H4 (cell line): ENCODE measurements at regions not wholly inside any gene's neighbourhood (a gene's known extent, or its start where the extent isn't known, plus 50 kb on each side); places are given as distances from the start of the nearest gene placed in this dataset.
"Not testable (repeated sequence)": the region's sequence is repeated elsewhere in the genome, so short reads cannot be mapped to it uniquely, and the experiment has no call there.

Experiments used
- DNase-seq: peaks from one replicate; pipeline ENCODE4 v3.0.0-alpha.2; 2015; ENCODE audit warnings: low spot score

DNA sequence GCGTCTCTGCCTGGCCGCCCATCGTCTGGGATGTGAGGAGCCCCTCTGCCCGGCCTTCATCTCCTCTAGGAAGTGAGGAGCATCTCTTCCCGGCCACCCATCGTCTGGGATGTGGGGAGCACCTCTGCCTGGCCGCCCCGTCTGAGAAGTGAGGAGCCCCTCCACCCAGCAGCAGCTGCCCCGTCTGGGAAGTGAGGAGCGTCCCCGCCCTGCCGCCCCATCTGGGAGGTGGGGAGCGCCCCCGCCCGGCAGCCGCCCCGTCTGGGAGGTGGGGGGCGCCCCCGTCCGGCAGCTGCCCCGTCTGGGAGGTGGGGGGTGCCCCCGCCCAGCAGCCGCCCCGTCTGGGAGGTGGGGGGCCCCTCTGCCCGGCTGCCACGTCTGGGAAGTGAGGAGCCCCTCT, 153.7 kb upstream of the MYRIP start:
- DNase-seq: not testable (repeated sequence)

DNA sequence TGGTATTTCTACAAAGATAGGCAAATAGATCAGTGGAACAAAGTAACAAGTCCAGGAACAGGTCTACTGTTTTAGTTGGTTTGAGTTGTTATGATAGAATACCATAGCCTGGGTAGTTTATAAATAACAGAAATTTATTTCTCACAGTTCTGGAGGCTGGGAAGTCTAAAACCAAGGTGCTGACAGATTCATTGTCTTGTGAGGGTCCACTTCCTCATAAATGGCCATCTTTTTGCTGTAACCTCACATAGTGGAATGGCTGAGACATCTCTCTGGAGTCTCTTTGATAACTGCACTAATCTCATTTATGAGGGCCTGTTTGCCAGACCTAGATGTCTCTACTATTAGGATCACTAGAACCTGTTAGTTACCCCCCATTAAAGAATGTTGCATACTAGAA, 152.3 kb upstream of the MYRIP start:
- DNase-seq: no peak

DNA sequence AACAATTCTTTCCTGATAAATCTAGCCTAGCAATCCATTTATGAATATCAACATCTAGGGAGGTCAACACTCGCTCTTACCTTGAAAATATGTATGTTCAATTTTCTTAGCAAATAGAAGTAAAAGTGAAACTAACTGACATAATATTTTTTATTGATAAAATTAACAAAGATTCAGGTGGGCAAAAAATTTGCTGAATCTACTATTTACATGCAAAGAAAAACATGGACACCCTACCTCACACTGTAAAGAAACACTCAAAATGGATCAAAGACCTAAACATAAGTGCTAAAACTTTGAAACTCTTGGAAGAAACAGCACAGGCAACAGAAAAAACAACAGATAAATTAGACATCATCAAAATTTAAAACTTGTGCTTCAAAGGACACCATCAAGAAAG, 151.6 kb upstream of the MYRIP start:
- no peak for DNase-seq

DNA sequence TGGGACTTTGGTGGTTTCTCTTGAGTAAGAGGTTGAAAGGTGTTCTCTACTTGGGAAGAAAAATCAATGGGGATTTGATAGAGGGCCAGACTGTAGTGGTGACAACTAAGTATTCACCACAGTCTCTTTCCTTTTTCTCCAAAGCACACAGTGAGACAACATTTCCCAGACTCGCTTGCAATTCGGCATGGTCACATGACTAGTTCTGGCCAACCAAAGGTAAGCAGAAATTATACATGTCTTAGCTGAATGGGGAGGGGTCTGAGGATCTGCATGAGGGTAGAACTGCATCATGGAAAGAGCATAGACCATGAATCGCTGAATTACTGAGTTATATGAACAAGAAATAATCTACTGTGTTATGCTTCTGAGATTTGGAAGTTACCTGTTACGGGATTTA, 144.5 kb upstream of the MYRIP start:
- DNase-seq: no peak

DNA sequence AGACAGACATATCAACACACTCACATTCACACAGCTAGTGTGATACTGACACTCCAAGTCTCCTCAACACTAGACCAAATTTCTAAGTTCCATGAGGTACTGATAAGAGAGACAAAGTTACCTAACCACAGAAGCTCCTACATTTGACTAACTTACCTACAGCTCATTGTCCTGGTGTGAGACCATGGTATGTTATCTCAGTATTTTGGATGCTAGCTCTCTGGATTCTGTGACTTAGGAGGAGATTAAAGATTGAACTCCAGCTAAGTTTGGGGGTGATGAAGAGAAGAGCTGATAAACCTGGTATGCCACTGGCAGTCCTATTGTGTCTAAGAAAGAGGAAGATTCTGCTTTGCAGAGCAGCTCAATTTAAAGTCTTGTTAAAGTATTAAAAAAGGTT, 144.0 kb upstream of the MYRIP start:
- DNase-seq: no peak

DNA sequence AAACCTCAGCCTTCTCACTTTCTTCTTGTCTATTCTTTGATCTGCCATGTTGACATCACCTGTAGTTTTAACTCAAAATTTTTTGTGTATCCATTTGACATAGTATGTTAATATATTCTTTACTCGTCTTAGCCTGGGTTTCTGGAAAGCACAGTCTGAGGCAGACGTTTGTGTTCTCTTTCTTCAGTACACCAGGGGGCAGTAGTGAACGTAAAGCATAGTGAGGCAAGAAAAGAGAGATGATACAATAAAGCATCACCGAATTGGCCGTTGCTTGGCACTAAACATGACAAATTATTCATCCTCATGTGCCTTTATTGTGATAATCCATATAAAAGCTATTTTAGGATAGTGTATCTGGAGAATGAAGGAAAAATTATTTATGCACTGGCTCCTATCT, 141.0 kb upstream of the MYRIP start:
- peak; percentile 6 for DNase-seq

DNA sequence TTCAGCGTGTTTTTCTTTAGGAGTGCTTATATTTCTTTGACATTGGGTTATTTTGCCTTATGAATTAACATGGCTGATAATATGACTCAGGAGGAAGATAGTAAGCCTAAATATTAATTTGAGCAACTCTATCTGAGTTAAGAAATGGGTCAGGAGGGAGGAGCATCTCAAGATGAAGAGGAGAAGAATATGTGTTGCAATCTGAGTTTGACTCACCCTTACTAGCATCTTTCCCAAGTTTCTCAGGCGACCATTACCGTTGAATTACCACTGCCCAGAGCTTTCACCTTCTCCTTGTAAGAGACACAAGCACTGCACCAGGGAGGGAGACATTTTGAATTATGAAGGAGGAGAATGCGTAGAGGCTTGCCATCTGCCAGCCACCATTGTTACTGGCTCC, 138.3 kb upstream of the MYRIP start:
- no peak for DNase-seq

DNA sequence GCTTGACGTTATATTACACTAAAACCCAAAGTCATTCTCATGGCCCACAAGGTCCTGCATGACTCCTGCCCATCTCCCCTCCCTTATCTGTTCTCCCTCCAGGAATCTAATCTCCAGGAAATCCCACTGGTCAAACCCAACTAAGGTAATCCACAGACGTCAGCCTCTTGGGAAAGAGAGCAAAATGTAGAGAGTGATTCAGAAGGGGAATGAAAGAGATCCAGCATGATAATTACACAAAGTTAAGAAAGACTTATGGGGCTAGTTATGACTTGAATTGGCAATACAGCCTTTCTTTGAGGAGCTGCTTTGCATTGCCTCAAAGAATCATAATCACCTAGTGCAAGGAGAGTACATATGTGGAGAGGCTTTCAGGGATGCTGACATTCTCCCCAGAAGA, 137.8 kb upstream of the MYRIP start:
- DNase-seq: no peak

DNA sequence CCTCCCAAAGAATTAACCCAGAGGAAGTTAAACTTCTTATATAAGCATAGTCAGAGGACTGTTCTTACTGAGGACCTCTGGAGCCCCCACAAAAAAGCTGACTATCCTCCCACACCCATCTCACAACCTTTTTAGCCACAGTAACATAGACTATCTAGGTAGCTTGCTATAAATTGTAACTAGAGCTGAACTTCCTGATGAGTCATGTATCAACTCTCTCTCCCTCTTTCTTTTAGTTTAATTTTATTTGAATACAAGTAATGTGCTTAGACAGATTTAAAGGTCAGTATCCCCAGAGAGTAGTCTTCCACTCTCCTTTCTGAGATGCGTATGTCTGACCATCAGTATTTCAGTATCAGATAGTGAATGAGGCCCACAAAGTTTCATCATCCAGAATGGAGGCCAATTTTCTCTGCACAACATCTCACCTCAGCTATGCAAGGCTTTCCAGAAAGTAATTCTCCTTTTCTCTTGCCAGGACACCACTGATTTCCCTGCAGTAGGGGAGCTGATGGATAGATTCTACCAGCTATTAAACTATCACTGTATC, 104.0 kb upstream of the MYRIP start:
- DNase-seq: no peak

DNA sequence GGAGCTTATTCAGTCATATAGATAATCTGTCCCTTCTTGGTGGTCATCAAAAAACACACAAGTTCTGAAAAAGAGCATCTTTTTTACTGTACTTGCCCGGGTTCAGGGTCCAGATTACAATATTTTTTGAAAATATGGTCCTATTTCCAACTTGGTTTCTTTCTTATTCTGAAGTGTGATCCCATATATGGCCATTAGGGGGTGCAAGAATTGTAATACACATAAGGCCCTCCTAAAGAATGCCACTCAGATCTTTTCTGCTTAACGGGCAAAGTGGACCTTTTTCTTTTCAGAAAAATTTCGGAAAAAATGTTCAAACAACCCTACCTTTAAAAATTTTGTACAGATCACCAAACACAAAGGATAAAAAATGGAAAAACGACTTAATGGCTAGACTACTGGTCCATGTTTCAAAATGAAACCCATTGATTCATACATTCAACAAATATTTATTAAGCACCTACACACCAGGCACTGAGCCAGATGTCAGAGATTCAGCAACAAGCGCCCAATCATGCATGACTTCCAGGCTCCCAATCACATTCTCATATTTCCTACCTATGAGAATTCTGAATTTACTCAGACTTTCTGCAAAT, 102.0 kb upstream of the MYRIP start:
- DNase-seq: no peak

DNA sequence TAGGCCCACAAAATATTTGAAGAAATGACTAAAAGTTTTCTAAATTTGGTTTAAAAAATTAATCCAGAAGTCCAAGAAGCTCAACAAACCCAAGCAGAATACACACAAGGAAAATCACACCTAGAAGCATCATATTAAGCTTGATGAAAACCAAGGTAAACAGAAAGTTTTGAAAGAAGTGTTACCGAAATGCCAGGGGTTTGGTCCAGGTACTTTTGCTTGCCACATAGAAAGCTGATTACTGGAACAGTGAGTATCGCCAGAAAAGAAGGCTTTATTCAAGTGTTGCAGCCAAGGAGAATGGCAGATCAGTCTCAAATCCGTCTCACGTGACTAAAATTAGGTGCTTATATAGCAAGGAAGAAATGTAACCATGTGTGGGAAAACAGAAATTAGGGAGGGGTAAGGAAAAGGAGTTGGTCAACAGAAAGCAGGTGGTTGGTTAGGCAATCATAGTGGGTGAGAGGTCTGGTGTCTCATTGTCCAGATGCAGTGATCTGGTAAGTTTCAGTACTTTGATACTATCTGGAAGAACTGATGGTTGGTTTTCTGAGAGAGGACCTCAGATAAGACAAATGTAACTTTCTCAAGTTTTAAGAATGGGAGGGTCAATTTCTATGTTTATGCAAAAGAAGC, 96.9 kb upstream of the MYRIP start:
- no peak for DNase-seq

DNA sequence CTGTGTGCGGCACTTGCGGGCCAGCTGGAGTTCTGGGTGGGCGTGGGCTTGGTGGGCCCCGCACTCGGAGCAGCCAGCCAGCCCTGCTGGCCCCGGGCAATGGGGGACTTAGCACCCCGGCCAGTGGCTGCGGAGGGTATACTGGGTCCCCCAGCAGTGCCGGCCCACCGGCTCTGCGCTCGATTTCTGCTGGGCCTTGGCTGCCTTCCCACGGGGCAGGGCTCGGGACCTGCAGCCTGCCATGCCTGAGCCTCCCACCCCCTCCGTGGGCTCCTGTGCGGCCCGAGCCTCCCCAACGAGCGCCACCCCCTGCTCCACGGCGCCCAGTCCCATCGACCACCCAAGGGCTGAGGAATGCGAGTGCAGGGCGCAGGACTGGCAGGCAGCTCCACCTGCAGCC, 96.1 kb upstream of the MYRIP start:
- not testable (repeated sequence) for DNase-seq

DNA sequence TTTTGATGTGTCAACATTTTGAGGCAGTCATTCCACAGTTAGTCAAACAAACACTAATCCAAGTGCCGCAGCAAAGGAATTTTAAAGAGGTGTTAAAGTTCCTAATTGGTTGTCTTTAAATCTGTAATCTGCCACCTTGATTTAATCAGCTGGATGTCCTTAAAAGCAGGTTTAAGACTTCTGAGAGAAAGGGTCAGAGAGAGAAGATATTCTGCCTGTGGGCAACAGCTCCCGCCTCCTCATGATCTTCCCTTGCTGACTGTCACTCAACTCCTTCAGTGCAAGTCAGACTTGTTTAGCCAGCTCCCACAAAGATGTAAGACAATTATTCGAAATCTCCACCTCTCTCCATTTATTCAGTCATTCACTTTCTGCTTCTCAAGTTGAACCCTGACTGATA, 92.6 kb upstream of the MYRIP start:
- DNase-seq: no peak

DNA sequence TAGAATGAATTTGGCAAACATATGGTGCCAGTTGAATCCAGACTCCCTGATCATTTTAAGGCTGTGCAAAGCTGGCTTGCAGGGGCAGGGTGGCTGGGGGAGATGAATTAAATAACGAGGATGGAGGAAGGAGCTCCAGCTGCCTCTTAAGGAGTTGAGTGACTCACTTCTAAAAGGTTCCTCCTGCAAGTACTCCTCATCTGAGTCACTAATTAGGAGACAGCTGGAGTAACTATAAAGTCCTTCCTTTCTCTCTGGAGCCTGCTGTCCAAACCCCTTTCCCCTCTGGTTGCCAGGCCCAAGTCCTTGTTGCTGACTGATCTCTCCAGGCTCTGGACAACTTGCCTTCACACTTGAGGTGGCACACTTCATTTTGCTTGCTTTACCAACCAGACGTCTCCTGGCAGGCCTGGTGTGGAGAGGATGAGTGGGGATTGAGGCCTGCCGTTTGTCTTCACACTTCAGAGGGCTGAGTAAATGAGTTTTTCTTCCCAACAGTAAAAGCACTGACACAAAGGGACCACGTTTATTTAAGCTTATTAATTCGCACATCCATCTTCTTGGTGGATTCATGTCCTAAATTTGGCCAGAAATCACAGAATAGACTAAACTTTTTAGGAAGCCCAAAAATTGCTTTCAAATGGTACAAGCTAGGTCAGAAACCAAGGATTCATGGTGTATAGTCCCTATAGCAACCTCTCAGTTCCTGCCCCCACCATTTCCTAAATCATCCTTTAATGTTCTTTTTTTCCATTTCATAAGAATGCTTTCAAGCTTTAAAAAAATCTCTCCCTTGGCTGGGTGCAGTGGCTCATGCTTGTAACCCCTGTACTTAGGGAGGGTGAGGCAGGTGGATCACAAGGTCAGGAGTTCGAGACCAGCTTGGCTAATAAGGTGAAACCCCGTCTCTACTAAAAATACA, 90.5 kb upstream of the MYRIP start:
- DNase-seq: peak; percentile 14

DNA sequence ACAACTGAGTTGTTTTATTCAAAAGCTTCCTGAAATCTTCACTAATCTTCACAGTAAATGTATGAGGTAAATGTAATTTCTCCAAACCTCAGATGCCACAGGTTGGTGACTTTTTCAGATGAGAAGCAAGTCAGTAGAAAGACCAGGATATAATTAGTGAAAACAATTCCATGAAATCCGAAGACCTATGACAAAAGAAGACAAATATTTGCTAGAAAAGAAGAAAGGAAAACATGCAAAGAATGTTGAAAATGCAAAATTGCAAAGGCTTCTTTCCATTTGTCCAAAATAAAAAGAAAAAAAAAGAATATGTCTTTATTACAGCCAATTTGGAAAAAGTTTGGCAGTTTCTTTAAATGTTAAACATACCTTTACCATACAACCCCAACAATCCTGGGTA, 88.3 kb upstream of the MYRIP start:
- no peak for DNase-seq

DNA sequence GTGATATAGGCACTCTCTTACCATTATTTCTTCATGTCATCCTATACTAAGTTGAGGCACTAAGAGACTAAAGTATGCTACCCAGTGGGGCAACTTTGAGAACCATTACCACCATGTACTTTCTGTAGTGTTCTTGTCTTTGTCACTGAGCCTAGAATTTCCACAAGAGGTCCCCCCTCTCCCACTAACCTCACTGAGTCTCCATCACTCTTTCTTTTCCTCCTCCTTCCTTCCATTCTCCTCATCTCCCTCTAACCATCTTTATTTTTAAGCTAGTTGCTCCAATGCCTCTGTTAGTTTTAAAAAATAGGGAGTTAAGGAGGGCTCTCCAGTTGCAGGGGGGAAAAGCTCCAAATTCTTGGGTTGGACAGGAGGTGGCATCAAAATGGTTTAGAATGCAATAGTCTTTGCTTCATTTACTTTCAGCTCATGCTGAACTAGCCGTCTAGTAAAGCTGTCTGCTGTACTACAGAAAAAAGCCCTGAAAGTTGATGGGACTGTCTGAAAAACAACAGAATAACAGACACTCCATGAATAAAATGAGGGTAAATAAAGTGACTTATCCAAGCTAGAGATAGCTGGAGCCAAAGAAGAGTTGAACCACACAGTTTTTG, 85.1 kb upstream of the MYRIP start:
- DNase-seq: no peak

DNA sequence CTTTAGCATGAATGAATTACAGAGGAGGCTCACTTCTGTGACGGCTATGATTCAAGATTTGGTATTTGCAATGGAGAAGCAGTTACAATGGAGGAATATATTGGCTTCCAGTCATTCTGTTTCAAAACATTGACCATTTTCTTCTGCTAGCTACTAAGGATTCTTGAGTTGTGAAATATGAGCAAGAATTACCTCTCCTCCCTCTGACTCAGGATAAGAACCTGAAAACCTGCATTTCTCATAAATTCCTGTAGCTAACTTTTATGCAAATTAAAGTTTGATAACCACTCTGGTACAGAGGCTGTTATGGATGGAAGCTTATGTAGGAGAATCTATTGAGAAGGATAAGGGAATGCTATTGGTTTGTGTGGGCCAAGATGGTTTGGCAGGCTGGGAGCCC, 84.1 kb upstream of the MYRIP start:
- no peak for DNase-seq

DNA sequence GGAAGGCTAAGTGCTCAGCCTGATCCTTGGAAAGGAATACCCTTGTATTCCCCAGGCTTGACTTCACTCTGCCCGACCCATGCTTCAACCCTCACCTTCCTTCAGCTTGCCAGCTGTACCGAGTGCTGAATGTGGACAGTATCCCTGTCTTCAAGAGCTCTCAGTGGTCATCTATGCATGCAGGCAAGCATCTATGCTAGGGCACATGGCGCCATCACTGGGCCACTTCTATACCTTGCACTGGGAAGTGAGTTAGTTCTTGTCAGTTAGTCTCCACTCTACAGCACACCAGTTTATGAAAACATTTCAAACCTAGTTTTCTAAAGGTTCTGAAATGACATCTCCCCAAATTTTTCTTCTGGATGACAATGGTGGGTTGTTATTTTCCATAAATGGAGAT, 82.0 kb upstream of the MYRIP start:
- no peak for DNase-seq

DNA sequence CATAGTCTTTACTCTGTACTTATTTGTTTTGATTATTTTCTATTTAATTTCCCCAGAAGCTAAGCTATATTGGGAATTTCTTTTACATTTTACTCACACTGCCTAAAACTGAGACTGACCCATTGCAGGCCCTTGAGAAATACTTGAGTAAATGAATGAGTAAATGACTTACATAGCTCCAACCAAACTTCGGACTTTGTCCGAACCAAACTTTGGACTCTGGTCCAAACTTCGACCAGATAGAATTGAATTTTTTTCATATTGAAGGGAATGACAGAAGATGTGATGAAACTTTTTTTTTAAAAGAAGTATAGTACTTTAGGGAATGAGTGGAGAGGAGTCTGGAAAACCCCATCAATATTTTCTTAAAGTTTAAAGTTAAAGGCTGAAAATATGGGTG, 75.6 kb upstream of the MYRIP start:
- no peak for DNase-seq

DNA sequence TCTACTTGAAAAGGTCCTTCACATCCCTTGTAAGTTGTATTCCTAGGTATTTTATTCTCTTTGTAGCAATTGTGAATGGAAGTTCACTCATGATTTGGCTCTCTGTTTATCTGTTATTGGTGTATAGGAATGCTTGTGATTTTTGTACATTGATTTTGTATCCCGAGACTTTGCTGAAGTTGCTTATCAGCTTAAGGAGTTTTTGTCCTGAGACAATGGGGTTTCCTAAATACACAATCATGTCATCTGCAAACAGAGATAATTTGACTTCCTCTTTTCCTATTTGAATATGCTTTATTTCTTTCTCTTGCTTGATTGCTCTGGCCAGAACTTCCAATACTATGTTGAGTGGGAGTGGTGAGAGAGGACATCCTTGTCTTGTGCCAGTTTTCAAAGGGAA, 69.8 kb upstream of the MYRIP start:
- not testable (repeated sequence) for DNase-seq

DNA sequence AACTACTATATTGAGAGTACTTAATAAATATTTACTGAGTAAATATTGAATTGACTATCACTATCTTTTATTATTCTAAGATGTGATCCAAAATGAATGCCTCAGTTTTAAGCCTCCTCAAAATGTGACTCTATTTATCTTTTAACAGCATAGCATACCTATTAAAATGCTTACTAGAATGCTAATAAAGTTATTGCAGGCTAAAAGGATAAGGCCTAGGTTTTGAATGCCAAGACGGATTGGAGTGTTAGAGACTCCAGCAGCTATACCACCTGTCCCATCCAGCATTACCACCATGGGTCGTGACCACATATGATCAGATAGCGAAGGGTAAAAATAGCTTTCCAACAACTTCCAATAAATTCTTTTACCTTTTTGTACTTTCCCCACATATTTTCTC, 64.7 kb upstream of the MYRIP start:
- DNase-seq: no peak

DNA sequence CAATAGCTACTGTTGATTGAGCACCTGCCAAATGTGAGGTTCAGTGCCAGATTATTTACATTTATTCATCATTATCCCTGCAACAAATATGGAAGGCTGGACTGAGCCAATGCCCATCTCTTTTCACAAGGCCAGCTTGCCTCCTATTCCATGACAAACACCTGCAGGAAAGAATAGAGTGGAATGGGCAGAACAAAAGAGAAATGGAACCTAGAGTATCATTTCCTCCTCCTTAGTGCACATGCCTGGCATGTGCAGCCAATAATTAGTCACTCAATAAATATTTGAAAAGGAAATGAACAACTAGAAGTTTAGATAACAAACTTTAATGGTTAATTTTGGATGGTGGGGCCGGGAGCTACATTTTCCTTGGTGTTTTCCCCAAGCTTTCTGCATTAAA, 61.4 kb upstream of the MYRIP start:
- no peak for DNase-seq
